PC-3 (cell line): ENCODE measurements at regions not wholly inside any gene's neighbourhood (a gene's known extent, or its start where the extent isn't known, plus 50 kb on each side); places are given as distances from the start of the nearest gene placed in this dataset.

Experiments used
- ATAC-seq: fragments of 200-7000 bp; cut with Tn5 transposase; 2 replicates; pipeline ENCODE4 v1.9.1; 2020; ENCODE audit warnings: mild to moderate bottlenecking, moderate library complexity
- BruUV-seq: library from RNA; stranded (reverse); fragments of 400-500 nt; replicated peaks from 2 replicates; lab custom pipeline; 2021; lab: Mats Ljungman, UMichigan
- CTCF ChIA-PET: fragments of 300-600 bp; sonication (Branson Sonifier 250); formaldehyde crosslinking; loops from one replicate; lab custom pipeline; 2022; ENCODE audit warnings: antibody characterized with exemption; lab: Charles Lee
- POLR2A ChIA-PET: fragments of 300-600 bp; sonication (Branson Sonifier 250); formaldehyde crosslinking; loops from one replicate; lab custom pipeline; 2022; ENCODE audit warnings: antibody characterized with exemption; ENCODE audit not compliant: unreplicated experiment; lab: Charles Lee
- DNase-seq: peaks from one replicate; pipeline ENCODE4 v3.0.0-alpha.2; 2015
- H2AFZ ChIP-seq: fragments of 300-600 bp; sonication (generic); 2 replicates; pipeline ENCODE4 v1.6.0; 2016; ENCODE audit warnings: antibody characterized with exemption, low read length
- H3F3A ChIP-seq: fragments of 300-600 bp; sonication (generic); one replicate; pipeline ENCODE4 v1.6.0; 2017; ENCODE audit warnings: antibody characterized with exemption, low read length, control low read depth, mild to moderate bottlenecking; ENCODE audit not compliant: unreplicated experiment
- H3K27ac ChIP-seq: fragments of 300-600 bp; sonication (generic); 2 replicates; pipeline ENCODE4 v1.5.1; 2016; ENCODE audit warnings: mild to moderate bottlenecking, low read length
- H3K27me3 ChIP-seq: fragments of 300-600 bp; sonication (generic); 2 replicates; pipeline ENCODE4 v1.6.1; 2016; ENCODE audit warnings: low read length, mixed read lengths
- H3K36me3 ChIP-seq: fragments of 300-600 bp; sonication (generic); 2 replicates; pipeline ENCODE4 v1.6.1; 2016; ENCODE audit warnings: low read depth, mixed run types, low read length, mixed read lengths
- H3K4me1 ChIP-seq: fragments of 300-600 bp; sonication (generic); 2 replicates; pipeline ENCODE4 v1.5.1; 2016; ENCODE audit warnings: low read length; ENCODE audit not compliant: insufficient read depth
- H3K4me2 ChIP-seq: fragments of 300-600 bp; sonication (generic); 2 replicates; pipeline ENCODE4 v1.6.0; 2016; ENCODE audit warnings: low read length
- H3K4me3 ChIP-seq: fragments of 300-600 bp; sonication (generic); 2 replicates; pipeline ENCODE4 v1.5.1; 2016; ENCODE audit warnings: mild to moderate bottlenecking, low read length, mixed read lengths
- H3K79me2 ChIP-seq: fragments of 300-600 bp; sonication (generic); 2 replicates; pipeline ENCODE4 v1.6.1; 2017; ENCODE audit warnings: low read length, mixed read lengths
- H3K9ac ChIP-seq: fragments of 300-600 bp; sonication (generic); 2 replicates; pipeline ENCODE4 v1.6.0; 2016; ENCODE audit warnings: mild to moderate bottlenecking, low read length
- H3K9me2 ChIP-seq: fragments of 300-600 bp; sonication (generic); replicated peaks from 2 replicates; pipeline ENCODE4 v1.6.1; 2016; ENCODE audit warnings: mixed run types, low read length, mixed read lengths
- H3K9me3 ChIP-seq: fragments of 300-600 bp; sonication (generic); 2 replicates; pipeline ENCODE4 v1.6.1; 2016; ENCODE audit warnings: low read length, mixed read lengths
- H4K20me1 ChIP-seq: fragments of 300-600 bp; sonication (generic); 2 replicates; pipeline ENCODE4 v1.6.1; 2016; ENCODE audit warnings: low read length, mixed read lengths
- EZH2 ChIP-seq: fragments of 300-600 bp; sonication (generic); IDR thresholded peaks from one replicate; pipeline ENCODE4 v1.6.1; 2017; ENCODE audit warnings: antibody characterized with exemption, mild to moderate bottlenecking, low read length; ENCODE audit not compliant: unreplicated experiment
- EZH2phosphoT487 ChIP-seq: fragments of 300-600 bp; sonication (generic); IDR thresholded peaks from 2 replicates; pipeline ENCODE4 v1.6.1; 2018; ENCODE audit warnings: mild to moderate bottlenecking, antibody characterized with exemption, low read length, borderline replicate concordance
- intact Hi-C: fragments of 100-400 bp; cut with micrococcal nuclease; formaldehyde crosslinking; loops from 2 replicates; pipeline ENCODE4 v1.9.0; 2023
- TF ChIP-seq, protein P1 (sequence below): fragments of 300-600 bp; sonication (generic); conservative IDR thresholded peaks from 2 replicates; pipeline ENCODE4 v1.5.1; 2017; ENCODE audit warnings: antibody characterized with exemption, low read depth, mild to moderate bottlenecking, low read length

DNA sequence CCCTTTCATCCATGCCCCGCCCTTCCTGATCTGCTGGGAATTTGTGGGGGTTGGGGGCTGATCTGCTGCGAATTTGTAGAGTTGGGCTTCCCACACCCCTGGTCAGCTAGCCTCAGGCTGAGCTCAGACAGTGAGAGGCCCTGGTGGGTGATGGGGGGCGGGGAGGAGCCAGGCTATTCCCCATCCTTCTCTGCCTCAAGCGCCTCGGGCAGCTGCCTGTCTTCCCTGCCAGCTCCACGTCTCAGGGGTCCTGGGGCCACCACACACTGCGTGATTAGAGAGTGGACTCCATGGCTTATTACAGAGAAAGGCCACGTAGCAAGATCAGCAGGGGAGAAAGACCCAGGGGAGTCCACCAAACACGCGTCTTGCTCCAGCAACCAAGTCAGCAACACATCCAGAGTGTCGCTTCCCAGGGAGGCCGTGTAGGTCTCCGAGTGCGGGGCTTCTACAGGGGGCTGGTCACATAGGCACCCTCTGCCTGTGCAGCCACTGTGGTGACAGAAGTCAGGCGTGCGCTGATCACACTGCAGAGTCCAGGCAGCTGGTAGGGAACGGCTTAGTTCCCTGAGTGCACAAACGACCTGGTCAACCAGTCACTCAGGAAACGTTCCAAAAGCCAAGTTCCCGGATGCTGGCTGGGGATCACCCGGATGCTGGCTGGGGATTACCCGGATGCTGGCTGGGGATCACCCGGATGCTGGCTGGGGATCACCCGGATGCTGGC, 254.4 kb upstream of the SFSWAP start:
- no peaks in the 10 kb centered on the region for H4K20me1 ChIP-seq
- no peak overlapping the region for H3K27ac ChIP-seq
- ATAC-seq (no peak), DNase-seq (no peak)
- no peaks in the 10 kb centered on the region for H3K9me3 ChIP-seq
- H3K27me3 ChIP-seq = peaks cover 47% of the 10 kb centered on the region
- H3K4me3 ChIP-seq = no peak overlapping the region
- H3K4me2 ChIP-seq = no peak overlapping the region
- no peaks in the 10 kb centered on the region for H3F3A ChIP-seq
- ChIA-PET CTCF (no interaction called here), POLR2A (no interaction called here)
- H3K36me3 ChIP-seq = no peaks in the 10 kb centered on the region
- no peak overlapping the region for H3K9ac ChIP-seq
- TF ChIP-seq, protein P1, sequence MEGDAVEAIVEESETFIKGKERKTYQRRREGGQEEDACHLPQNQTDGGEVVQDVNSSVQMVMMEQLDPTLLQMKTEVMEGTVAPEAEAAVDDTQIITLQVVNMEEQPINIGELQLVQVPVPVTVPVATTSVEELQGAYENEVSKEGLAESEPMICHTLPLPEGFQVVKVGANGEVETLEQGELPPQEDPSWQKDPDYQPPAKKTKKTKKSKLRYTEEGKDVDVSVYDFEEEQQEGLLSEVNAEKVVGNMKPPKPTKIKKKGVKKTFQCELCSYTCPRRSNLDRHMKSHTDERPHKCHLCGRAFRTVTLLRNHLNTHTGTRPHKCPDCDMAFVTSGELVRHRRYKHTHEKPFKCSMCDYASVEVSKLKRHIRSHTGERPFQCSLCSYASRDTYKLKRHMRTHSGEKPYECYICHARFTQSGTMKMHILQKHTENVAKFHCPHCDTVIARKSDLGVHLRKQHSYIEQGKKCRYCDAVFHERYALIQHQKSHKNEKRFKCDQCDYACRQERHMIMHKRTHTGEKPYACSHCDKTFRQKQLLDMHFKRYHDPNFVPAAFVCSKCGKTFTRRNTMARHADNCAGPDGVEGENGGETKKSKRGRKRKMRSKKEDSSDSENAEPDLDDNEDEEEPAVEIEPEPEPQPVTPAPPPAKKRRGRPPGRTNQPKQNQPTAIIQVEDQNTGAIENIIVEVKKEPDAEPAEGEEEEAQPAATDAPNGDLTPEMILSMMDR = no peak
- TF ChIP-seq EZH2phosphoT487 (no peak), EZH2 (no peak)
- H2AFZ ChIP-seq = no peak overlapping the region
- H3K4me1 ChIP-seq = no peaks in the 10 kb centered on the region
- no peaks in the 10 kb centered on the region for H3K9me2 ChIP-seq
- intact Hi-C loops = no loop called here
- BruUV-seq = no TSS peak
- H3K79me2 ChIP-seq = no peaks in the 10 kb centered on the region

GRCh38 chr12:131457028-131457310, 253.9 kb upstream of the SFSWAP start:
- Histone ChIP-seq H3K9ac (no peak overlapping the region), H3K4me2 (no peak overlapping the region), H3K27ac (no peak overlapping the region), H3K4me1 (no peaks in the 10 kb centered on the region), H3K36me3 (no peaks in the 10 kb centered on the region), H2AFZ (no peak overlapping the region), H3K4me3 (no peak overlapping the region), H4K20me1 (no peaks in the 10 kb centered on the region), H3K79me2 (no peaks in the 10 kb centered on the region), H3K9me2 (no peaks in the 10 kb centered on the region), H3K9me3 (no peaks in the 10 kb centered on the region), H3F3A (no peaks in the 10 kb centered on the region), H3K27me3 (peaks cover 50% of the 10 kb centered on the region)
- BruUV-seq = no TSS peak
- ATAC-seq (no peak), DNase-seq (no peak)
- intact Hi-C loops = no loop called here
- POLR2A ChIA-PET = no interaction called here
- no peak for TF ChIP-seq EZH2
- TF ChIP-seq, protein P1 = no peak
- TF ChIP-seq EZH2phosphoT487 = no peak
- CTCF ChIA-PET = no interaction called here

DNA sequence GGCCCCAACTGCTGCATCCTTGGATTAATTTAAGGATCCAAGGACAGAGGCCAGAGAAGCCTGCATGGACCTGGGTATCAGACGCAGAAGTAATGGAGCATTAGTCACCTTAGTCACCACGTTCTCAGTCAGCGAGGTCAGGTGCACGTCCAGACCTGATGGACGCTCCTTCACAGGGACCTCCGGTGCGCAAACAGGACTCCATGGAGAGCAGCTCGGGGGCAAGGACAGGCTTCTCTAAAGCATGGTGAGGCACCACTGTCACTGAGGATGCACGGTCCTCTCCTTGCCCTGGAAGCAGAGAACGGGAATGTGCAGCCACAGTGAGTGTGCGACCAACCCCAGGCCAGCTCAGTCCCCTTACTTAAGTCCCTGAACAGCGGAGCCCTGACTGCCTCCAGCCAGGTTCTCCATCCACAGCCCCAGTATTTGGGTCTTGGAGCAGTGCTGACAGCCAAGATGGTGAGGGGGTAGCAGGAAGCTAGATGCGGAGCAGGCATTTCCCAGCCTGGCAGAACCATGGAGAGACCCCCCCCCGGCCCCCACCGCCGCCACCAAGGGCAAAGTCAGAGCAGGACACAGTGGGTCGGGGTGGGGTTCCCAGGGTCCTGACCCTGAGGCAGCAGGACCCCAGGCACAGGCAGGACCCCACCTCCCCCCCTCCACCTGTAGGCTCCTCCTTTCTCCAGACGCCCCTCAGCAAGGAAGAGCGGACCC, 253.4 kb upstream of the SFSWAP start:
- H3K4me2 ChIP-seq = no peak overlapping the region
- DNase-seq (no peak), ATAC-seq (no peak)
- peaks cover 56% of the 10 kb centered on the region for H3K27me3 ChIP-seq
- H3K79me2 ChIP-seq = no peaks in the 10 kb centered on the region
- no peaks in the 10 kb centered on the region for H3K9me2 ChIP-seq
- H3K9ac ChIP-seq = no peak overlapping the region
- no peaks in the 10 kb centered on the region for H3K36me3 ChIP-seq
- no TSS peak for BruUV-seq
- no peak overlapping the region for H3K4me3 ChIP-seq
- ChIA-PET POLR2A (no interaction called here), CTCF (no interaction called here)
- no peaks in the 10 kb centered on the region for H3F3A ChIP-seq
- TF ChIP-seq, protein P1 = no peak
- TF ChIP-seq EZH2phosphoT487 = no peak
- no peaks in the 10 kb centered on the region for H4K20me1 ChIP-seq
- H3K27ac ChIP-seq = no peak overlapping the region
- no peaks in the 10 kb centered on the region for H3K4me1 ChIP-seq
- no peaks in the 10 kb centered on the region for H3K9me3 ChIP-seq
- no peak overlapping the region for H2AFZ ChIP-seq
- intact Hi-C loops = no loop called here
